ENCODE measurements at regions not wholly inside any gene's neighbourhood (a gene's known extent, or its start where the extent isn't known, plus 50 kb on each side); places are given as distances from the start of the nearest gene placed in this dataset.

GRCh38 chr18:44411976-44412375 lies 268.7 kb upstream of the SETBP1 start:
- Histone ChIP-seq H4K20me1 (ENCODE audit: insufficient read depth) (no peaks in the 10 kb centered on the region), H3K79me2 (ENCODE audit: insufficient read depth, low read length) (no peaks in the 10 kb centered on the region), H3K27me3 (ENCODE audit: insufficient read depth, low read length) (no peaks in the 10 kb centered on the region), H3K4me1 (ENCODE audit: control insufficient read depth in 1 of 2, insufficient read depth in 2 of 2, low read length in 2 of 2) (no peaks in the 10 kb centered on the region), H3K9me2 (ENCODE audit: insufficient read depth) (no peaks in the 10 kb centered on the region), H3K36me3 (ENCODE audit: control insufficient read depth in 1 of 2, insufficient read depth in 2 of 2, low read length in 2 of 2) (no peaks in the 10 kb centered on the region), H3K4me3 (replicated peaks in 1 of 2; ENCODE audit: low read depth in 1 of 2, low read length in 2 of 2) (no peak overlapping the region), H2AFZ (ENCODE audit: low read depth, low read length, poor library complexity, severe bottlenecking) (no peak overlapping the region), H3K4me2 (ENCODE audit: low read length) (no peak overlapping the region), H3K27ac (ENCODE audit: low read depth, low read length) (no peak overlapping the region), H3K9ac (ENCODE audit: low read length) (no peak overlapping the region), H3K9me3 (ENCODE audit: control insufficient read depth in 1 of 2, insufficient read depth in 1 of 2, low read depth in 1 of 2, low read length in 2 of 2) (peaks cover 5 to 22% of the 10 kb centered on the region in 2 experiments; a peak in 2 of 4 replicates)
- RAD21 ChIA-PET (ENCODE audit: low non-redundant PET in 1 of 2, low total read pairs in 2 of 2, uncharacterized antibody in 2 of 2, unreplicated experiment in 2 of 2), result no interaction called here
- POLR2A ChIA-PET, result no interaction called here
- TF ChIP-seq YY1 (IDR thresholded peaks at IDR 0.05; ENCODE audit: extremely low read depth, insufficient replicate concordance, low read depth, low read length) (no peak), RAD21 (IDR thresholded peaks at IDR 0.05; ENCODE audit: low read depth) (no peak), POLR2AphosphoS5 (IDR thresholded peaks at IDR 0.05; ENCODE audit: low read depth, low read length) (no peak), ELF1 (IDR thresholded peaks at IDR 0.05; ENCODE audit: borderline replicate concordance, low read depth) (no peak), FOSL1 (IDR thresholded peaks at IDR 0.05; ENCODE audit: low read depth) (no peak), ATF3 (IDR thresholded peaks at IDR 0.05) (no peak), CBX3 (IDR thresholded peaks at IDR 0.05; ENCODE audit: low read depth) (no peak), SRF (IDR thresholded peaks at IDR 0.05; ENCODE audit: low read depth) (no peak), POLR2A (IDR thresholded peaks at IDR 0.05; ENCODE audit: borderline replicate concordance, extremely low read depth, insufficient read depth, insufficient read length) (no peak), REST (IDR thresholded peaks at IDR 0.05; ENCODE audit: low read depth) (no peak), ZFX (IDR thresholded peaks at IDR 0.05) (no peak), SIN3A (IDR thresholded peaks at IDR 0.05; ENCODE audit: low read depth) (no peak), ZNF274 (IDR thresholded peaks at IDR 0.05; ENCODE audit: low read depth, low read length) (no peak), TCF7L2 (IDR thresholded peaks at IDR 0.05; ENCODE audit: borderline replicate concordance, extremely low read depth, insufficient read depth, insufficient read length) (no peak), SP1 (IDR thresholded peaks at IDR 0.05; ENCODE audit: low read depth) (no peak), EZH2 (IDR thresholded peaks at IDR 0.05) (no peak), JUND (IDR thresholded peaks at IDR 0.05) (no peak), CEBPB (IDR thresholded peaks at IDR 0.05; ENCODE audit: low read depth) (no peak)
- ATAC-seq (no peak), DNase-seq (ENCODE audit: low read depth, low spot score) (no peak)
- BruUV-seq (replicated peaks), result no TSS peak
- CTCF ChIA-PET, result no interaction called here
- intact Hi-C loops (cut with micrococcal nuclease), result no loop called here

Measured in HCT116 (cell line).